K562 (cell line): ENCODE measurements at regions not wholly inside any gene's neighbourhood (a gene's known extent, or its start where the extent isn't known, plus 50 kb on each side); places are given as distances from the start of the nearest gene placed in this dataset.

Experiments used
- ATAC-seq: fragments of 200-7000 bp; cut with Tn5 transposase; 3 replicates; pipeline ENCODE4 v1.9.1; 2020; ENCODE audit warnings: moderate library complexity
- BruUV-seq: library from RNA; stranded (reverse); fragments of 400-500 nt; replicated peaks from 2 replicates; lab custom pipeline; 2021; lab: Mats Ljungman, UMichigan
- CTCF ChIA-PET: fragments of 300-600 bp; formaldehyde crosslinking; extraction: SDS; loops from one replicate; lab custom pipeline; 2021; ENCODE audit warnings: low intra/inter-chr PET ratio; lab: Yijun Ruan, JAX
- POLR2A ChIA-PET: fragments of 300-600, 350-650 bp; sonication (Branson Sonifier 250); formaldehyde crosslinking; extraction: SDS; loops from one replicate; lab custom pipeline; 2021; ENCODE audit warnings: antibody characterized with exemption, inconsistent platforms; lab: Yijun Ruan, JAX
- DNase-seq, 4 experiments: peaks; one replicate each; pipeline versions ENCODE4 v3.0.0 to v3.0.0-alpha.2; 2011 to 2018; ENCODE audit warnings: low spot score in 3 of 4, mixed read lengths in 3 of 4; ENCODE audit errors: extremely low read depth in 1 of 4
- FAIRE-seq: peaks from 2 replicates; lab custom pipeline; 2011; peaks lifted over from hg19 to GRCh38; lab: Jason Lieb, UNC
- H2AFZ ChIP-seq: 2 replicates; pipeline ENCODE4 v1.6.0; 2011; ENCODE audit warnings: low read depth, low read length, control low read depth, inconsistent platforms
- H3K27ac ChIP-seq: fragments of 200-600 bp; 3 replicates; pipeline ENCODE4 v1.8.0; 2011; ENCODE audit warnings: low read depth, mild to moderate bottlenecking, control low read depth, inconsistent platforms, low read length, moderate library complexity, mixed read lengths; ENCODE audit errors: extremely low read depth
- H3K27me3 ChIP-seq, 2 experiments: fragments of 300-600 bp in 1 of 2; 2 replicates in 1 of 2; 3 replicates in 1 of 2; pipeline versions ENCODE4 v1.6.0 to v1.8.0; 2011; ENCODE audit warnings: inconsistent platforms in 2 of 2, low read length in 2 of 2, mild to moderate bottlenecking in 1 of 2, mixed read lengths in 1 of 2, moderate library complexity in 1 of 2; ENCODE audit not compliant: control insufficient read depth in 2 of 2, insufficient read depth in 2 of 2
- H3K36me3 ChIP-seq: fragments of 300-600 bp; 3 replicates; pipeline ENCODE4 v1.8.0; 2011; ENCODE audit warnings: mild to moderate bottlenecking, low read length, inconsistent platforms; ENCODE audit not compliant: control insufficient read depth, insufficient read depth
- H3K4me1 ChIP-seq, 2 experiments: fragments of 200-600 bp in 1 of 2; replicated peaks in 1 of 2; 2 replicates in 1 of 2; 3 replicates in 1 of 2; pipeline versions ENCODE4 v1.5.1 to v1.8.0; 2011; ENCODE audit warnings: inconsistent platforms in 2 of 2, low read length in 2 of 2, mild to moderate bottlenecking in 1 of 2, mixed read lengths in 1 of 2, moderate library complexity in 1 of 2; ENCODE audit not compliant: control insufficient read depth in 2 of 2, insufficient read depth in 2 of 2
- H3K4me2 ChIP-seq: 2 replicates; pipeline ENCODE4 v1.6.1; 2011; ENCODE audit warnings: low read length, control low read depth, inconsistent platforms, mixed read lengths; ENCODE audit not compliant: insufficient read depth
- H3K4me3 ChIP-seq: fragments of 200-600 bp; sonication (generic), shearing (Covaris generic); 2 replicates; pipeline ENCODE4 v1.5.1; 2016; ENCODE audit warnings: control low read depth, inconsistent platforms
- H3K79me2 ChIP-seq: fragments of 200-600 bp; 3 replicates; pipeline ENCODE4 v1.8.0; 2011; ENCODE audit warnings: low read length, inconsistent platforms; ENCODE audit not compliant: control insufficient read depth, insufficient read depth
- H3K9ac ChIP-seq, 2 experiments: 2 replicates each; pipeline versions ENCODE4 v1.6.0 to v1.6.1; 2011; ENCODE audit warnings: low read depth in 2 of 2, low read length in 2 of 2, control low read depth in 1 of 2, inconsistent platforms in 1 of 2, mild to moderate bottlenecking in 1 of 2, mixed read lengths in 1 of 2; ENCODE audit not compliant: insufficient read depth in 1 of 2
- H3K9me1 ChIP-seq: one replicate; pipeline ENCODE4 v1.6.0; 2011; ENCODE audit warnings: inconsistent platforms, mild to moderate bottlenecking, low read length, moderate library complexity; ENCODE audit not compliant: control insufficient read depth, insufficient read depth
- H3K9me3 ChIP-seq: replicated peaks from 2 replicates; pipeline ENCODE4 v1.5.1; 2011; ENCODE audit warnings: low read depth, low read length, inconsistent platforms; ENCODE audit not compliant: control insufficient read depth, insufficient read depth
- H4K20me1 ChIP-seq: replicated peaks from 2 replicates; pipeline ENCODE4 v1.6.1; 2011; ENCODE audit warnings: low read length, inconsistent platforms, mixed read lengths; ENCODE audit not compliant: control insufficient read depth, insufficient read depth
- E2F3 ChIP-seq: fragments of 250-450 bp; sonication (Bioruptor Pico); IDR thresholded peaks from 2 replicates; pipeline ENCODE4 v1.4.0; 2020; ENCODE audit warnings: mild to moderate bottlenecking
- E2F5 ChIP-seq: sonication (generic); formaldehyde crosslinking; IDR thresholded peaks from 2 replicates; pipeline ENCODE4 v1.8.0; 2022; ENCODE audit warnings: mild to moderate bottlenecking, missing genetic modification reagents
- EP400 ChIP-seq: fragments of 450-650 bp; IDR thresholded peaks from 2 replicates; pipeline ENCODE4 v1.6.1; 2017; ENCODE audit warnings: antibody characterized with exemption, mild to moderate bottlenecking, moderate library complexity
- HOXB6 ChIP-seq: fragments of 250-450 bp; sonication (Bioruptor Pico); IDR thresholded peaks from 2 replicates; pipeline ENCODE4 v1.5.1; 2022; ENCODE audit warnings: mild to moderate bottlenecking, borderline replicate concordance
- OTX1 ChIP-seq: fragments of 450-650 bp; formaldehyde crosslinking; IDR thresholded peaks from 2 replicates; pipeline ENCODE4 v1.4.0; 2022; ENCODE audit warnings: mild to moderate bottlenecking
- ZEB2 ChIP-seq: fragments of 450-650 bp; IDR thresholded peaks from 2 replicates; pipeline ENCODE4 v1.6.1; 2016
- ZNF253 ChIP-seq: fragments of 250-450 bp; sonication (Bioruptor Pico); conservative IDR thresholded peaks from 2 replicates; pipeline ENCODE4 v1.6.1; 2021; ENCODE audit warnings: mild to moderate bottlenecking
- WGBS: fragments of 100-300 bp; shearing (Covaris generic); methylation state at CpG from one replicate; pipeline ENCODE4 v1.1.6; 2016; ENCODE audit warnings: low coverage, mixed read lengths; ENCODE audit not compliant: insufficient coverage; ENCODE audit errors: missing lambda C conversion rate; 5-methylcytosine and 5-hydroxymethylcytosine counted together
- in situ Hi-C: fragments of 300-500 bp; cut with MboI; formaldehyde crosslinking; loops from 4 replicates; pipeline ENCODE4 v1.15.0; 2018; ENCODE audit warnings: inconsistent platforms, mixed read lengths
- intact Hi-C: fragments of 100-400 bp; cut with micrococcal nuclease; formaldehyde crosslinking; loops from 2 replicates; pipeline ENCODE4 v1.14.2; 2022
- TF ChIP-seq, protein P1 (sequence below): fragments of 250-450 bp; sonication (Bioruptor Pico); IDR thresholded peaks from 2 replicates; pipeline ENCODE4 v1.4.0; 2020; ENCODE audit warnings: mild to moderate bottlenecking, moderate library complexity
- TF ChIP-seq, protein P2 (sequence below): fragments of 250-450 bp; sonication (Bioruptor Pico); IDR thresholded peaks from 2 replicates; pipeline ENCODE4 v1.8.0; 2022; ENCODE audit warnings: moderate library complexity, mild to moderate bottlenecking, inconsistent platforms

DNA sequence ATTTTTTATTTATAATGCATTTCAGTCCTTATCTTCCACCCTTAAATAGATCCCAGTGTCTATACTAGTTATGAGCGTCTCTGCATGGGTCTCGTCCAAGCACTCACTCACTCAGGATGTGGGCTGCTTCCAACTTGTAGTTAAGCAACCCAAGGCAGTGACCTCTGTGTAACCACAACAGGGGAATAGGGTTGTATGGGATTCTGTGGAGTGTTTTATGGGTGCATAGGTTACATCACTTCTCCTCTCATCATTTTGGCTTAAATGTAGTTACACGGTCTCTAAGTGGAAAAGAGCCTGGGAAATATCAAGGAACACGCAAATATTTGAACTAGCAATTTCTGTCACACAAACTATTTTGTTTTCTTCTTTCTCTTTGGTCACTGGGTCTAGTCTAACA, 931.0 kb downstream of the STIM2 start (continued):
- TF ChIP-seq E2F3 (CRISPR knock-in tag) (no peak), HOXB6 (no peak), ZNF253 (CRISPR knock-in tag) (no peak)
- TF ChIP-seq, protein P1, sequence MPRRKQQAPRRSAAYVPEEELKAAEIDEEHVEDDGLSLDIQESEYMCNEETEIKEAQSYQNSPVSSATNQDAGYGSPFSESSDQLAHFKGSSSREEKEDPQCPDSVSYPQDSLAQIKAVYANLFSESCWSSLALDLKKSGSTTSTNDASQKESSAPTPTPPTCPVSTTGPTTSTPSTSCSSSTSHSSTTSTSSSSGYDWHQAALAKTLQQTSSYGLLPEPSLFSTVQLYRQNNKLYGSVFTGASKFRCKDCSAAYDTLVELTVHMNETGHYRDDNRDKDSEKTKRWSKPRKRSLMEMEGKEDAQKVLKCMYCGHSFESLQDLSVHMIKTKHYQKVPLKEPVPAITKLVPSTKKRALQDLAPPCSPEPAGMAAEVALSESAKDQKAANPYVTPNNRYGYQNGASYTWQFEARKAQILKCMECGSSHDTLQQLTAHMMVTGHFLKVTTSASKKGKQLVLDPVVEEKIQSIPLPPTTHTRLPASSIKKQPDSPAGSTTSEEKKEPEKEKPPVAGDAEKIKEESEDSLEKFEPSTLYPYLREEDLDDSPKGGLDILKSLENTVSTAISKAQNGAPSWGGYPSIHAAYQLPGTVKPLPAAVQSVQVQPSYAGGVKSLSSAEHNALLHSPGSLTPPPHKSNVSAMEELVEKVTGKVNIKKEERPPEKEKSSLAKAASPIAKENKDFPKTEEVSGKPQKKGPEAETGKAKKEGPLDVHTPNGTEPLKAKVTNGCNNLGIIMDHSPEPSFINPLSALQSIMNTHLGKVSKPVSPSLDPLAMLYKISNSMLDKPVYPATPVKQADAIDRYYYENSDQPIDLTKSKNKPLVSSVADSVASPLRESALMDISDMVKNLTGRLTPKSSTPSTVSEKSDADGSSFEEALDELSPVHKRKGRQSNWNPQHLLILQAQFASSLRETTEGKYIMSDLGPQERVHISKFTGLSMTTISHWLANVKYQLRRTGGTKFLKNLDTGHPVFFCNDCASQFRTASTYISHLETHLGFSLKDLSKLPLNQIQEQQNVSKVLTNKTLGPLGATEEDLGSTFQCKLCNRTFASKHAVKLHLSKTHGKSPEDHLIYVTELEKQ (CRISPR knock-in tag) = no peak

DNA sequence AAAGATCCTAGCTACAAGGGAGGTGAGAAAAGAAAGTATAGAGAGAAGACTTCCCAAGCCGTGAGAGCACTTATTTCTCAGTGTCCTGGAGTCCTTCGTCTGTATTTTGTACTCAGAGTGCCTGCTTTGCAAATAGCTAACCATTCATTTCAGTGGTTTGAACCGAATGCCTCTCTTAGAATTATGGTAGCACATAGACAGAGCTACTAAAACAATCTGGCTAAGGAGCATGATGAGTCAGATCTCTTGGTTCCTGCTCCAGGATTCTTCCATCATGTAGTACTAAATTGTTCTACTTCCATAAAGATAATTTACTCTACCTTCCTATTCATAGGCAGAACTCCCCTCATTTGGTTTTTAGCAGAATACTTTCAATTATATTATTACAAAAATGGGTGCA, 946.6 kb downstream of the STIM2 start:
- no TSS peak for BruUV-seq
- no peaks in the 10 kb centered on the region for H3K79me2 ChIP-seq
- no peak overlapping the region for H3K4me3 ChIP-seq
- FAIRE-seq = no peak
- WGBS = 0% methylated on average over 2 of the region's 3 CpGs
- H4K20me1 ChIP-seq = no peaks in the 10 kb centered on the region
- ChIA-PET POLR2A (interaction anchor here (0.7 kb wide), 1 partner anchor 113 kb away, joined by 3 read pairs; no protein-coding TSS in a partner anchor), CTCF (no interaction called here)
- H3K36me3 ChIP-seq = no peaks in the 10 kb centered on the region
- no peak for DNase-seq
- H2AFZ ChIP-seq = no peak overlapping the region
- intact Hi-C loops (no loop called here), in situ Hi-C loops (no loop called here)
- no peak overlapping the region for H3K9ac ChIP-seq
- no peaks in the 10 kb centered on the region for H3K9me3 ChIP-seq
- H3K27me3 ChIP-seq = no peaks in the 10 kb centered on the region
- H3K4me2 ChIP-seq = no peak overlapping the region
- H3K27ac ChIP-seq = no peak overlapping the region
- ATAC-seq = no peak
- no peaks in the 10 kb centered on the region for H3K9me1 ChIP-seq
- no peaks in the 10 kb centered on the region for H3K4me1 ChIP-seq
- TF ChIP-seq OTX1 (CRISPR knock-in tag) (no peak), ZEB2 (no peak), EP400 (no peak), E2F5 (CRISPR knock-in tag) (no peak)
- TF ChIP-seq, protein P2, sequence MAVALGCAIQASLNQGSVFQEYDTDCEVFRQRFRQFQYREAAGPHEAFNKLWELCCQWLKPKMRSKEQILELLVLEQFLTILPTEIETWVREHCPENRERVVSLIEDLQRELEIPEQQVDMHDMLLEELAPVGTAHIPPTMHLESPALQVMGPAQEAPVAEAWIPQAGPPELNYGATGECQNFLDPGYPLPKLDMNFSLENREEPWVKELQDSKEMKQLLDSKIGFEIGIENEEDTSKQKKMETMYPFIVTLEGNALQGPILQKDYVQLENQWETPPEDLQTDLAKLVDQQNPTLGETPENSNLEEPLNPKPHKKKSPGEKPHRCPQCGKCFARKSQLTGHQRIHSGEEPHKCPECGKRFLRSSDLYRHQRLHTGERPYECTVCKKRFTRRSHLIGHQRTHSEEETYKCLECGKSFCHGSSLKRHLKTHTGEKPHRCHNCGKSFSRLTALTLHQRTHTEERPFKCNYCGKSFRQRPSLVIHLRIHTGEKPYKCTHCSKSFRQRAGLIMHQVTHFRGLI (CRISPR knock-in tag) = no peak
